HG02798 (cell line): ENCODE measurements at regions not wholly inside any gene's neighbourhood (a gene's known extent, or its start where the extent isn't known, plus 50 kb on each side); places are given as distances from the start of the nearest gene placed in this dataset.
"Not testable (repeated sequence)": the region's sequence is repeated elsewhere in the genome, so short reads cannot be mapped to it uniquely, and the experiment has no call there.

Experiments used
- ATAC-seq: cut with Tn5 transposase; IDR thresholded peaks from one replicate; pipeline ENCODE4 v1.9.1; 2021; ENCODE audit warnings: mild to moderate bottlenecking; ENCODE audit not compliant: unreplicated experiment, poor library complexity

GRCh38 chr4:26017961-26018700 lies 104.1 kb downstream of the SMIM20 start:
- ATAC-seq, result not testable (repeated sequence)

GRCh38 chr4:26020083-26020668 lies 106.2 kb downstream of the SMIM20 start:
- ATAC-seq, result no peak

GRCh38 chr4:26020881-26021280 lies 106.9 kb downstream of the SMIM20 start:
- no peak for ATAC-seq

- ATAC-seq, result no peak
These were observed 107.7 kb downstream of the SMIM20 start for GRCh38 chr4:26021417-26022345.

GRCh38 chr4:26022346-26023202 lies 108.6 kb downstream of the SMIM20 start:
- no peak for ATAC-seq

- ATAC-seq, result no peak
These were observed 109.4 kb downstream of the SMIM20 start for GRCh38 chr4:26023203-26023972.

GRCh38 chr4:26024079-26024478 lies 110.1 kb downstream of the SMIM20 start:
- no peak for ATAC-seq

GRCh38 chr4:26028133-26028792 lies 114.2 kb downstream of the SMIM20 start:
- ATAC-seq, result no peak

GRCh38 chr4:26028793-26029567 lies 115.0 kb downstream of the SMIM20 start:
- ATAC-seq, result peak; percentile 94

- ATAC-seq, result no peak
These were observed 115.6 kb downstream of the SMIM20 start for GRCh38 chr4:26029568-26030131.

- ATAC-seq, result no peak
These were observed 116.2 kb downstream of the SMIM20 start for GRCh38 chr4:26030260-26030667.

- ATAC-seq, result no peak
These were observed 116.8 kb downstream of the SMIM20 start for GRCh38 chr4:26030780-26031179.

- ATAC-seq, result no peak
These were observed 117.7 kb downstream of the SMIM20 start for GRCh38 chr4:26031704-26032103.

GRCh38 chr4:26032142-26032541 lies 118.1 kb downstream of the SMIM20 start:
- no peak for ATAC-seq

- no peak for ATAC-seq
These were observed 118.8 kb downstream of the SMIM20 start for GRCh38 chr4:26032630-26033317.

GRCh38 chr4:26033389-26033788 lies 119.4 kb downstream of the SMIM20 start:
- ATAC-seq, result no peak

- ATAC-seq, result no peak
These were observed 120.8 kb downstream of the SMIM20 start for GRCh38 chr4:26034849-26035248.
